Urinary bladder (tissue), 3 donors: ENCODE measurements at regions not wholly inside any gene's neighbourhood (a gene's known extent, or its start where the extent isn't known, plus 50 kb on each side); places are given as distances from the start of the nearest gene placed in this dataset.
"Not testable (repeated sequence)": the region's sequence is repeated elsewhere in the genome, so short reads cannot be mapped to it uniquely, and the experiment has no call there.

Experiments used
- DNase-seq: peaks from one replicate; pipeline ENCODE4 v3.0.0-alpha.2; 2015; ENCODE audit errors: extremely low spot score
- H3K27ac ChIP-seq: one replicate; pipeline ENCODE4 v1.5.1; 2013; ENCODE audit warnings: low read depth, mild to moderate bottlenecking, moderate library complexity
- H3K36me3 ChIP-seq: one replicate; pipeline ENCODE4 v1.6.1; 2013; ENCODE audit warnings: mild to moderate bottlenecking, moderate library complexity; ENCODE audit not compliant: insufficient read depth
- H3K4me1 ChIP-seq: one replicate; pipeline ENCODE4 v1.6.1; 2013; ENCODE audit warnings: mild to moderate bottlenecking, moderate library complexity; ENCODE audit not compliant: insufficient read depth
- H3K4me3 ChIP-seq: one replicate; pipeline ENCODE4 v1.5.1; 2013; ENCODE audit warnings: low read depth, low read length
- WGBS: extraction: QIAGEN DNeasy Blood & Tissue Kit; methylation state at CpG from one replicate; pipeline ENCODE4 v1.1.7; 2013; 5-methylcytosine and 5-hydroxymethylcytosine counted together
- donor health status: healthy with polysubstance abuse.
- donor health status: healthy.

- DNase-seq, result no peak
- no peaks in the 10 kb centered on the region for H3K36me3 ChIP-seq
- H3K27ac ChIP-seq, result no peak overlapping the region
- no peak overlapping the region for H3K4me3 ChIP-seq
- no peaks in the 10 kb centered on the region for H3K4me1 ChIP-seq
- WGBS, result 95% methylated on average over 2 of the region's 2 CpGs
These were observed 73.4 kb downstream of the FGD2 start for GRCh38 chr6:37078814-37079213.

GRCh38 chr6:37081042-37081607 is 75.7 kb downstream of the FGD2 start:
- no peaks in the 10 kb centered on the region for H3K36me3 ChIP-seq
- H3K4me3 ChIP-seq, result no peak overlapping the region
- 94% methylated on average over 7 of the region's 7 CpGs for WGBS
- H3K27ac ChIP-seq, result no peak overlapping the region
- no peaks in the 10 kb centered on the region for H3K4me1 ChIP-seq
- DNase-seq, result no peak

DNA sequence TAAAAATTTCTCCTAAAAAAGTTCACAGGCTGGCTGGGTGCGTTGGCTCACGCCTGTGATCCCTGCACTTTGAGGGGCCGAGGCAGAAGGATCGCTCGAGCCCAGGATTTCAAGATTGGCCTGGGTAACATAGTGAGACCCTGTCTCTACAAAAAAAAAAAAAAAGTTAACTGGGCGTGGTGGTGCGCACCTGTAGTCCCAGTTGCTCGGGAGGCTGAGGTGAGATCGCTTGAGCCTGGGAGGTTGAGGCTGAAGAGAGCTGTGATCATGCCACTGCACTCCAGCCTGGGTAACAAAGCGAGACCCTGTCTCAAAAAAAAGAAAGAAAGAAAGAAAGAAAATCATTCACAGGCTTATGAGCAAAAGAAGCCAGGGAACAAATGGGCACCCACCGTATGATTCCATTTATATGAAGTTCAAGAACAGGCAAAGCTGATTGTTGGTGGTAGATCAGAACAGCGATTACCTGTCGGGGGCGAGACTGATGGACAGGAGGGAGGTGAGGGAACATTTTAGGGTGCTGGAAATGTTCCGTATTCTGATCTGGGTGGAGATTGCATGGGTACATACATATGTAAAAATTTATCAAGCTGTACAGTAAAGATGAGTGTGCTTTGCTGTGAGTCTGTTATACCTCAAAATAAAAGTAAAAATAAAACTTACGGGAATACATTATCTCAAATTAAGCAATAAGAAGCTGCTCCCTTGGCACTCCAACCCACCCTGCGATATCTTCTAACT is 77.1 kb downstream of the FGD2 start:
- Histone ChIP-seq H3K27ac (no peak overlapping the region), H3K4me3 (no peak overlapping the region), H3K36me3 (no peaks in the 10 kb centered on the region), H3K4me1 (no peaks in the 10 kb centered on the region)
- 92% methylated on average over 17 of the region's 17 CpGs for WGBS
- DNase-seq, result no peak

DNA sequence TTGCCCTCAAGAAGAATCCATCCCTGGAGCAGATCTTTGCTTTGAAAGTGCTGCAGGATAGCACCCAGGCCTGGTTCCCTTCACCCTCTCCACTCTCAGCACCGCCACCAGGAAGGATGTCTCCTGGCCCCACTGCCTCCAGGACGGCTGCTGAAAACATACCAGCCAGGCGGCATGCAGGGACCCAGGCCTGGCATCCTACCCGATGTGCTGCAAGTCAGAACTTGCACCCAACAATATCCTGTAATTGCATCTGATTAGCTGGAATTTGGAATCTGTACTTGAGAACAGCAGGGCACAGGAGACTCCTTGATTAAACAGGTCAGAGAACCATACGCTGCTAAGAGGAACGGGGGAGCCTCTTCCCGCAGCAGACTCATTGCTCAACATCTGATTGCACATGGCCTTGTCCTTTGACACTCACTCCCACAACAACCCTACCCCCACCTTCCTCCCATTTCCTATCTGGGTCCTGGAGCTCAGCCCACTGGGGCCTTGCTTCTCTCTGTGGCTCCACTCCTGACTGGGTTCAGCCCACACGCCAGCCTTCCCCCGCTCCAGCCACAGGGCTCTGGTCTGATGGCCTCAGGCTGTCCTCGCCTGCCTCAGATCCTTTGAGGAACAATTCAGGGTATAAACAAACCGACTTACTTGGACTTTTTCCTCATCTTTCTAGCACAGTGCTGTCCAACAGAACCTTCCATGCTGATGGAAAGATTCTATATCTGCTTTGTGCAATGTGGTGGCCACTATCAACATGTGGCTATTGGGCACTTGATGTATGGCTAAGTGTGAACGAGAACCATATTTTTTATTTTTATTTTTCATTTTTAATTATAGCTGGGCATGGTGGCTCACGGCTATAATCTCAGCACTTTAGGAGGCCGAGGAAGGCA is 78.0 kb downstream of the FGD2 start:
- no peak overlapping the region for H3K4me3 ChIP-seq
- 60% methylated on average over 14 of the region's 14 CpGs for WGBS
- DNase-seq, result peak; percentile 33
- H3K4me1 ChIP-seq, result no peaks in the 10 kb centered on the region
- H3K27ac ChIP-seq, result peak overlapping the region; percentile 72
- no peaks in the 10 kb centered on the region for H3K36me3 ChIP-seq

DNA sequence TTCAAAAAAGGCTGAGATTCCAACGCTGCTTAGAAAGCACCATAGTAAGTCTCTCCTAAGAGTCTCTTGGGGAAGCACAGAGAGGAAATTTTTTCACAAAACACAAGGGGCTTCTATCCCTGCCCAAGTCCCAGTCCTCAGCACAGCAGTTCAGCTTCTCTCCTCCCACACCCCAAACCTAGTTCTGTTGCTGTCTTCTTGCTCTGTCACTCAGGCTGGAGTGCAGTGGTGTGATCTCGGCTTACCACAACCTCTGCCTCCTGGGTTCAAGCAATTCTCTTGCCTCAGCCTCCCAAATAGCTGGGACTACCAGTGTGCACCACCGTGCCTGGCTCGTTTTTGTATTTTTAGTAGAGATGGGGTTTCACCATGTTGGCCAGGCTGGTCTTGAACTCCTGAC is 79.2 kb downstream of the FGD2 start:
- H3K27ac ChIP-seq, H3K4me1 ChIP-seq, DNase-seq, H3K4me3 ChIP-seq, H3K36me3 ChIP-seq: not testable (repeated sequence)
- 95% methylated on average over 4 of the region's 4 CpGs for WGBS

- Histone ChIP-seq H3K4me1 (no peaks in the 10 kb centered on the region), H3K27ac (no peak overlapping the region), H3K36me3 (no peaks in the 10 kb centered on the region), H3K4me3 (no peak overlapping the region)
- 93% methylated on average over 7 of the region's 7 CpGs for WGBS
- no peak for DNase-seq
These were observed 79.7 kb downstream of the FGD2 start for GRCh38 chr6:37085198-37085597.

- Histone ChIP-seq H3K4me1 (no peaks in the 10 kb centered on the region), H3K27ac (no peak overlapping the region), H3K36me3 (no peaks in the 10 kb centered on the region), H3K4me3 (no peak overlapping the region)
- no peak for DNase-seq
- WGBS, result 93% methylated on average over 2 of the region's 2 CpGs
These were observed 81.1 kb upstream of the PIM1 start for GRCh38 chr6:37088897-37089296.

GRCh38 chr6:37089783-37090182 is 80.2 kb upstream of the PIM1 start:
- 94% methylated on average over 3 of the region's 3 CpGs for WGBS
- H3K27ac ChIP-seq, result no peak overlapping the region
- no peaks in the 10 kb centered on the region for H3K36me3 ChIP-seq
- no peak for DNase-seq
- no peaks in the 10 kb centered on the region for H3K4me1 ChIP-seq
- H3K4me3 ChIP-seq, result no peak overlapping the region

DNA sequence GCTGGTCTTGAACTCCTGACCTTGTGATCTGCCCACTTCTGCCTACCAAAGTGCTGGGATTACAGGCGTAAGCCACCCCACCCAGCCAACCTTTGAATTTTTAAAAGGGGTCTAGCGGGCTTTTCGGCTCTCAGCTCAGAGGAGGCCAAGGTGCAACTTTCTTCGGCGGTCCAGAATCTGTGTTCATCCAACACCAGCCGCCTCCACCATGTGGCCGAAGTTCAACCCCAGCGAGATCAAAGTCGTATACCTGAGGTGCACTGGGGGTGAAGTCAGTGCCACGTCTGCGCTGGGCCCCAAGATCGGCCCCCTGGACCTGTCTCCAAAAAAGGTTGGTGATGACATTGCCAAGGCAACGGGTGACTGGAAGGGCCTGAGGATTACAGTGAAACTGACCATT is 78.8 kb upstream of the PIM1 start:
- WGBS, result 96% methylated on average over 13 of the region's 13 CpGs
- not testable (repeated sequence) for H3K4me3 ChIP-seq, H3K36me3 ChIP-seq, H3K4me1 ChIP-seq, DNase-seq, H3K27ac ChIP-seq

DNA sequence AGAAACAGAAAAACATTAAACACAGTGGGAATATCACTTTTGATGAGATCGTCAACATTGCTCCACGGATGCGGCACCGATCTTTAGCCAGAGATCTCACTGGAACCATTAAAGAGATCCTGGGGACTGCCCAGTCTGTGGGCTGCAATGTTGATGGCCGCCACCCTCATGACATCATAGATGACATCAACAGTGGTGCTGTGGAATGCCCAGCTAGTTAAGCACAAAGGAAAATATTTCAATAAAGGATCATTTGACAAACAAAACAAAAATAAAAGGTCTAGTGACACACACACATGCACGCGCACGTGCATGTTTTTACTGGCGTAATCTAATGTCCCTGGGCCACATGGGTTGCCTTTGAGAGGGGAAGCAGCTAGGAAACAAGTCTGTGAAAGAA is 78.4 kb upstream of the PIM1 start:
- not testable (repeated sequence) for H3K27ac ChIP-seq, H3K4me1 ChIP-seq, H3K4me3 ChIP-seq, DNase-seq, H3K36me3 ChIP-seq
- WGBS, result 88% methylated on average over 9 of the region's 9 CpGs

DNA sequence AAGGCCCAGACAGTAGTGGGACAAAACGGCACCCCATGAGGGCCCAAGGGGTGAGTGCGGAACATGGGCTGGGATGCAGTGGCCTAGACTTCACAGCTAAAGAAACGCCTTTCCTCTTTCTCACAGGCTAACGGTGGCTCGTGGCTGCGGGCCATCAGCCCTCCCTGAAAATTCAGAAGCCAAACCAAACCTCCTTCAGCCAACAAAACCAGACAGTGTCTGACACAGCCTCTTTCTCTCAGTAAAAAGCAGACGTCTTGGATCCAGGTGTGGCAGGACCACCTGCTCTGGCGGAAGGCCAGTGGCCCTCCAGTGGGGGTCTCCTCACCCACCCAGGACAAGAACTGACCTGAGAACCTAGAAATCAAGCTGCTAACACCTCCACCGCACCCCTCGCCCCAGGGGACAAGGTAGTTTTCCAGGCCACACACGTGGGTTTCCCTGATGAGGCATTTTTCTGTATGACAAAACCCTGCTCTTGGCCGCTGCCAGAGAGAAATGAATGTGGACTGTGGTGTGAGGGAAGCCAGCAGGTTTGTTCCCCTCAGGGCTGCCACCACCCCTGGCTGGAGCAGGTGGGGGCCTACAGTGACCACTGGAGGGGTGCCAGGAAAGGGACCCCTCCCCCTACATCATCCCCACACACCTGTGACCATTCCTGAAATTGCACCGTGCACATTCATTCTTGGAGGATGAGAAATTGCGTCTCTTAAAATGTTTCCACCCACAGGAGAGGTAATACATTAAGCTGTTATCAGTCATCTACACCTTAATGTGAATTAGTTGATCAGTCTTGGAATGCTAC is 76.8 kb upstream of the PIM1 start:
- 86% methylated on average over 14 of the region's 14 CpGs for WGBS
- H3K4me3 ChIP-seq, result no peak overlapping the region
- H3K4me1 ChIP-seq, result no peaks in the 10 kb centered on the region
- H3K27ac ChIP-seq, result no peak overlapping the region
- DNase-seq, result no peak
- H3K36me3 ChIP-seq, result no peaks in the 10 kb centered on the region

GRCh38 chr6:37093728-37094069 is 76.3 kb upstream of the PIM1 start:
- 79% methylated on average over 6 of the region's 6 CpGs for WGBS
- no peak for DNase-seq
- Histone ChIP-seq H3K4me1 (no peaks in the 10 kb centered on the region), H3K4me3 (no peak overlapping the region), H3K27ac (no peak overlapping the region), H3K36me3 (no peaks in the 10 kb centered on the region)

DNA sequence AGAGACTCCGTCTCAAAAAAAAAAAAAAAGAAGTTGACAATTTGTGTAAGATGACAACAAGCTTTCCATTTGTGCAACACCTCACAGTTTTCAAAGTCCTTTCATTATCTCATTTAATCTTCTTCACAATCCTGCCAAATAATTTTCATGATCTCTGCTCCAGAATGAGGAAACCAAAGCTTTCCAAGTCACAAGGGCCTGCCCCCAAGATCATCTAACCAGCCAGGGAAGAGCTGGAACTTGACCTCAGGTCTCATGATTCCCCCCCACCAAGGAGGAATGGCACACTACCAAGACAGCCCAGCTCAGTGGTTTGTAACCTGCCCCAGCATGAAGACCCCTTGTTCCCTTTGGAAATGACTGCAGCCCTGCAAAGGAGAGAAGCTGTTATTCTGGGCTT is 74.0 kb upstream of the PIM1 start:
- no peak for DNase-seq
- no peaks in the 10 kb centered on the region for H3K36me3 ChIP-seq
- H3K4me3 ChIP-seq, result no peak overlapping the region
- H3K4me1 ChIP-seq, result no peaks in the 10 kb centered on the region
- 88% methylated on average over 1 of the region's 1 CpG for WGBS
- no peak overlapping the region for H3K27ac ChIP-seq
